ENCODE measurements at regions not wholly inside any gene's neighbourhood (a gene's known extent, or its start where the extent isn't known, plus 50 kb on each side); places are given as distances from the start of the nearest gene placed in this dataset.
"Not testable (repeated sequence)": the region's sequence is repeated elsewhere in the genome, so short reads cannot be mapped to it uniquely, and the experiment has no call there.

GRCh38 chr15:66633041-66633937, 67.5 kb upstream of the LCTL start:
- in situ Hi-C loops (cut with HindIII; ENCODE audit: low pct_unique_long_range_greater_than_20kb, low sequenced_read_pairs): no loop called here
- DNase-seq (ENCODE audit: low read depth, low spot score): no peak

- in situ Hi-C loops (cut with HindIII; ENCODE audit: low pct_unique_long_range_greater_than_20kb, low sequenced_read_pairs): no loop called here
- no peak for DNase-seq (ENCODE audit: low read depth, low spot score)
Observed at GRCh38 chr15:66633938-66634250, 68.1 kb upstream of the LCTL start.

GRCh38 chr15:66634540-66634939, 67.5 kb upstream of the SMAD6 start:
- no peak for DNase-seq (ENCODE audit: low read depth, low spot score)
- in situ Hi-C loops (cut with HindIII; ENCODE audit: low pct_unique_long_range_greater_than_20kb, low sequenced_read_pairs): no loop called here

- in situ Hi-C loops (cut with HindIII; ENCODE audit: low pct_unique_long_range_greater_than_20kb, low sequenced_read_pairs): no loop called here
- DNase-seq (ENCODE audit: low read depth, low spot score): no peak
Observed at GRCh38 chr15:66635006-66635405, 67.0 kb upstream of the SMAD6 start.

- in situ Hi-C loops (cut with HindIII; ENCODE audit: low pct_unique_long_range_greater_than_20kb, low sequenced_read_pairs): no loop called here
- DNase-seq (ENCODE audit: low read depth, low spot score): no peak
Observed at GRCh38 chr15:66635817-66636216, 66.2 kb upstream of the SMAD6 start.

GRCh38 chr15:66637044-66637443, 65.0 kb upstream of the SMAD6 start:
- DNase-seq (ENCODE audit: low read depth, low spot score); in situ Hi-C loops (cut with HindIII; ENCODE audit: low pct_unique_long_range_greater_than_20kb, low sequenced_read_pairs): not testable (repeated sequence)

- in situ Hi-C loops (cut with HindIII; ENCODE audit: low pct_unique_long_range_greater_than_20kb, low sequenced_read_pairs): no loop called here
- no peak for DNase-seq (ENCODE audit: low read depth, low spot score)
Observed at GRCh38 chr15:66638377-66638776, 63.7 kb upstream of the SMAD6 start.

GRCh38 chr15:66641485-66642315, 60.3 kb upstream of the SMAD6 start:
- DNase-seq (ENCODE audit: low read depth, low spot score): no peak
- in situ Hi-C loops (cut with HindIII; ENCODE audit: low pct_unique_long_range_greater_than_20kb, low sequenced_read_pairs): no loop called here

- no peak for DNase-seq (ENCODE audit: low read depth, low spot score)
- in situ Hi-C loops (cut with HindIII; ENCODE audit: low pct_unique_long_range_greater_than_20kb, low sequenced_read_pairs): no loop called here
Observed at GRCh38 chr15:66642514-66642913, 59.5 kb upstream of the SMAD6 start.

GRCh38 chr15:66643033-66643432, 59.0 kb upstream of the SMAD6 start:
- in situ Hi-C loops (cut with HindIII; ENCODE audit: low pct_unique_long_range_greater_than_20kb, low sequenced_read_pairs): no loop called here
- DNase-seq (ENCODE audit: low read depth, low spot score): no peak

GRCh38 chr15:66644000-66644787, 57.8 kb upstream of the SMAD6 start:
- DNase-seq (ENCODE audit: low read depth, low spot score): no peak
- in situ Hi-C loops (cut with HindIII; ENCODE audit: low pct_unique_long_range_greater_than_20kb, low sequenced_read_pairs): no loop called here

GRCh38 chr15:66644869-66645268, 57.2 kb upstream of the SMAD6 start:
- in situ Hi-C loops (cut with HindIII; ENCODE audit: low pct_unique_long_range_greater_than_20kb, low sequenced_read_pairs): no loop called here
- DNase-seq (ENCODE audit: low read depth, low spot score): no peak

- in situ Hi-C loops (cut with HindIII; ENCODE audit: low pct_unique_long_range_greater_than_20kb, low sequenced_read_pairs): no loop called here
- DNase-seq (ENCODE audit: low read depth, low spot score): peak; percentile 50
Observed at GRCh38 chr15:66646308-66646707, 55.7 kb upstream of the SMAD6 start.

- no peak for DNase-seq (ENCODE audit: low read depth, low spot score)
- in situ Hi-C loops (cut with HindIII; ENCODE audit: low pct_unique_long_range_greater_than_20kb, low sequenced_read_pairs): no loop called here
Observed at GRCh38 chr15:66646799-66647198, 55.2 kb upstream of the SMAD6 start.

GRCh38 chr15:66647358-66647757, 54.7 kb upstream of the SMAD6 start:
- no peak for DNase-seq (ENCODE audit: low read depth, low spot score)
- in situ Hi-C loops (cut with HindIII; ENCODE audit: low pct_unique_long_range_greater_than_20kb, low sequenced_read_pairs): no loop called here

GRCh38 chr15:66648588-66648987, 53.4 kb upstream of the SMAD6 start:
- DNase-seq (ENCODE audit: low read depth, low spot score): no peak
- in situ Hi-C loops (cut with HindIII; ENCODE audit: low pct_unique_long_range_greater_than_20kb, low sequenced_read_pairs): no loop called here

GRCh38 chr15:66649235-66649984, 52.6 kb upstream of the SMAD6 start:
- in situ Hi-C loops (cut with HindIII; ENCODE audit: low pct_unique_long_range_greater_than_20kb, low sequenced_read_pairs): no loop called here
- peak; percentile 60 for DNase-seq (ENCODE audit: low read depth, low spot score)
